ENCODE measurements at regions not wholly inside any gene's neighbourhood (a gene's known extent, or its start where the extent isn't known, plus 50 kb on each side); places are given as distances from the start of the nearest gene placed in this dataset.

GRCh38 chr4:54902271-54902670, 223.1 kb downstream of the KDR start:
- Histone ChIP-seq H3K4me1 (ENCODE audit: control insufficient read depth in 1 of 2, insufficient read depth in 2 of 2, low read depth in 1 of 2, low read length in 1 of 2) (no peaks in the 10 kb centered on the region; a peak in 1 of 4 replicates), H3K27ac (ENCODE audit: low read depth in 2 of 2, low read length in 1 of 2) (no peak overlapping the region), H3K4me2 (no peak overlapping the region), H3K4me3 (ENCODE audit: low read depth in 2 of 2, low read length in 1 of 2) (no peak overlapping the region), H3K27me3 (ENCODE audit: insufficient read depth) (no peaks in the 10 kb centered on the region), H3K9ac (no peak overlapping the region), H3K79me2 (ENCODE audit: insufficient read depth) (no peaks in the 10 kb centered on the region), H3K36me3 (replicated peaks in 1 of 2; ENCODE audit: control insufficient read depth in 1 of 2, insufficient read depth in 2 of 2, low read length in 1 of 2) (no peaks in the 10 kb centered on the region), H4K20me1 (ENCODE audit: insufficient read depth) (no peaks in the 10 kb centered on the region), H3K9me3 (no peaks in the 10 kb centered on the region), H3K9me2 (no peaks in the 10 kb centered on the region), H3F3A (replicated peaks; ENCODE audit: insufficient read depth) (no peaks in the 10 kb centered on the region), H2AFZ (ENCODE audit: low read depth) (no peak overlapping the region)
- no peak for TF ChIP-seq RXRA (IDR thresholded peaks at IDR 0.05; ENCODE audit: borderline replicate concordance, low read depth)
- TF ChIP-seq, protein P1, sequence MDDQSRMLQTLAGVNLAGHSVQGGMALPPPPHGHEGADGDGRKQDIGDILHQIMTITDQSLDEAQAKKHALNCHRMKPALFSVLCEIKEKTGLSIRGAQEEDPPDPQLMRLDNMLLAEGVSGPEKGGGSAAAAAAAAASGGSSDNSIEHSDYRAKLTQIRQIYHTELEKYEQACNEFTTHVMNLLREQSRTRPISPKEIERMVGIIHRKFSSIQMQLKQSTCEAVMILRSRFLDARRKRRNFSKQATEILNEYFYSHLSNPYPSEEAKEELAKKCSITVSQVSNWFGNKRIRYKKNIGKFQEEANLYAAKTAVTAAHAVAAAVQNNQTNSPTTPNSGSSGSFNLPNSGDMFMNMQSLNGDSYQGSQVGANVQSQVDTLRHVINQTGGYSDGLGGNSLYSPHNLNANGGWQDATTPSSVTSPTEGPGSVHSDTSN (IDR thresholded peaks at IDR 0.05): no peak
- no peak for TF ChIP-seq TAF1 (IDR thresholded peaks at IDR 0.05; ENCODE audit: borderline replicate concordance, low read depth, low read length)
- no peak for TF ChIP-seq TEAD4 (IDR thresholded peaks at IDR 0.05; ENCODE audit: borderline replicate concordance, insufficient read depth)
- TF ChIP-seq EZH2phosphoT487 (IDR thresholded peaks at IDR 0.05; ENCODE audit: borderline replicate concordance, low read depth): no peak
- TF ChIP-seq FOXJ3 (CRISPR knock-in tag; IDR thresholded peaks at IDR 0.05): no peak
- no peak for TF ChIP-seq GATA2 (CRISPR knock-in tag; IDR thresholded peaks at IDR 0.05)
- TF ChIP-seq MEF2A (IDR thresholded peaks at IDR 0.05; ENCODE audit: borderline replicate concordance, low read depth): no peak
- TF ChIP-seq GABPA (IDR thresholded peaks at IDR 0.05; ENCODE audit: low read depth): no peak
- TF ChIP-seq NFIC (IDR thresholded peaks at IDR 0.05; ENCODE audit: borderline replicate concordance): no peak
- TF ChIP-seq SMC3 (IDR thresholded peaks at IDR 0.05; ENCODE audit: low read depth, low read length): no peak
- no peak for TF ChIP-seq ZBTB33 (IDR thresholded peaks at IDR 0.05; ENCODE audit: borderline replicate concordance, low read depth)
- DNase-seq: no peak
- 0% methylated on average over 1 of the region's 1 CpG for WGBS (ENCODE audit: low lambda C conversion rate)
- POLR2A ChIA-PET: no interaction called here
- CTCF ChIA-PET: interaction anchor here (1.4 to 1.6 kb wide), 2 partner anchors 9 to 52 kb away, joined by 3 to 4 read pairs; no protein-coding TSS in a partner anchor

DNA sequence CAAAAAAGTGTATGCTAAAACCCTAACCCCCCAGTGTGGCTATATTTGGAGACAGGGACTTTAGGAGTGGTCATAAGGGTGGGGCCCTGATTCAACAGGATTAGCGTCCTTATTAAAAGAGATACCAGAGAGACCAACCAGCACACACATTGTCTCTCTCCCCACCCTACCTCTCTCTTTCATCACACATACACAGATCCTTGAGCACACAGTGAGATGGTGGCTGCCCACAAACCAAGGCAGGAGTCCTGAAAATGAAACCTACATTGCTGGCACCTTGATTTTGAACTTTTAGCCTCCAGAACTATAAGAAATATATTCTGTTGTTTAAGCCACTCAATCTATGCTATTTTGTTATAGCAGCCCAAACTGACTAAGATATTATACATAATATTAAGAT, 224.2 kb downstream of the KDR start:
- no peaks in the 10 kb centered on the region; a peak in 1 of 4 replicates for H3K4me1 ChIP-seq (ENCODE audit: control insufficient read depth in 1 of 2, insufficient read depth in 2 of 2, low read depth in 1 of 2, low read length in 1 of 2)
- DNase-seq: no peak
- ChIA-PET POLR2A (no interaction called here), CTCF (no interaction called here)
- H3K27me3 ChIP-seq (ENCODE audit: insufficient read depth): no peaks in the 10 kb centered on the region
- H3K36me3 ChIP-seq (replicated peaks in 1 of 2; ENCODE audit: control insufficient read depth in 1 of 2, insufficient read depth in 2 of 2, low read length in 1 of 2): no peaks in the 10 kb centered on the region
- no peak overlapping the region for H3K27ac ChIP-seq (ENCODE audit: low read depth in 2 of 2, low read length in 1 of 2)
- H3F3A ChIP-seq (replicated peaks; ENCODE audit: insufficient read depth): peaks cover 6% of the 10 kb centered on the region
- no peaks in the 10 kb centered on the region for H3K9me3 ChIP-seq
- H3K4me3 ChIP-seq (ENCODE audit: low read depth in 2 of 2, low read length in 1 of 2): no peak overlapping the region
- 37% methylated on average over 1 of the region's 1 CpG for WGBS (ENCODE audit: low lambda C conversion rate)
- H3K79me2 ChIP-seq (ENCODE audit: insufficient read depth): no peaks in the 10 kb centered on the region
- no peaks in the 10 kb centered on the region for H3K9me2 ChIP-seq
- H3K9ac ChIP-seq: no peak overlapping the region
- H4K20me1 ChIP-seq (ENCODE audit: insufficient read depth): no peaks in the 10 kb centered on the region
- H3K4me2 ChIP-seq: no peak overlapping the region
- no peak for TF ChIP-seq NRF1 (IDR thresholded peaks at IDR 0.05; ENCODE audit: low read depth, low read length)
- H2AFZ ChIP-seq (ENCODE audit: low read depth): no peak overlapping the region
